ENCODE measurements at regions not wholly inside any gene's neighbourhood (a gene's known extent, or its start where the extent isn't known, plus 50 kb on each side); places are given as distances from the start of the nearest gene placed in this dataset.

DNA sequence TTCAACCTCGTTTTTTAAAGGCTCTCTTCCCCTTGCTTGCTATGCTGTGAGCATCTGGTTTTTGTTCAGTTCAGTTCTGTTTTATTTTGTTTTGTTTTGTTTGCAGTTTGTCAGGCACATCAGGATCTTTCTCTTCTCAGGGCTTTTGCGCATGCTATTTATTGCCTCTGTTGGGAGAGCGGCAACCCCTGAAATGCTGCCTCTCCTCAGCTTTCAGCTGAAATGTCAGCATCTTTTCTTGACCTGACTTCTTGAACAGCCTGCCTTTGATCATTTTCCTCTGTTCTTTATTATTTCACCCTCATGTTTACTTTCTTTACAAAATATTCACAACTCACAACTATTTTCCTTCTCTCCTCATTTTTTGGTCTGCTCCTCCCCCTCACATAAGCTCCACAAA lies 50.4 kb upstream of the RC3H1 start:
- no peaks in the 10 kb centered on the region for H3K27me3 ChIP-seq (ENCODE audit: low read depth)
- intact Hi-C loops (cut with micrococcal nuclease) = loop anchor here (10.0 kb wide), 1 partner anchor 88 kb away; no protein-coding TSS in a partner anchor
- no peak overlapping the region for H3K27ac ChIP-seq (replicated peaks)
- no peak for DNase-seq
- no peaks in the 10 kb centered on the region for H3K4me1 ChIP-seq
- H3K9me3 ChIP-seq (replicated peaks) = no peaks in the 10 kb centered on the region
- TF ChIP-seq, protein P1, sequence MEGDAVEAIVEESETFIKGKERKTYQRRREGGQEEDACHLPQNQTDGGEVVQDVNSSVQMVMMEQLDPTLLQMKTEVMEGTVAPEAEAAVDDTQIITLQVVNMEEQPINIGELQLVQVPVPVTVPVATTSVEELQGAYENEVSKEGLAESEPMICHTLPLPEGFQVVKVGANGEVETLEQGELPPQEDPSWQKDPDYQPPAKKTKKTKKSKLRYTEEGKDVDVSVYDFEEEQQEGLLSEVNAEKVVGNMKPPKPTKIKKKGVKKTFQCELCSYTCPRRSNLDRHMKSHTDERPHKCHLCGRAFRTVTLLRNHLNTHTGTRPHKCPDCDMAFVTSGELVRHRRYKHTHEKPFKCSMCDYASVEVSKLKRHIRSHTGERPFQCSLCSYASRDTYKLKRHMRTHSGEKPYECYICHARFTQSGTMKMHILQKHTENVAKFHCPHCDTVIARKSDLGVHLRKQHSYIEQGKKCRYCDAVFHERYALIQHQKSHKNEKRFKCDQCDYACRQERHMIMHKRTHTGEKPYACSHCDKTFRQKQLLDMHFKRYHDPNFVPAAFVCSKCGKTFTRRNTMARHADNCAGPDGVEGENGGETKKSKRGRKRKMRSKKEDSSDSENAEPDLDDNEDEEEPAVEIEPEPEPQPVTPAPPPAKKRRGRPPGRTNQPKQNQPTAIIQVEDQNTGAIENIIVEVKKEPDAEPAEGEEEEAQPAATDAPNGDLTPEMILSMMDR (IDR thresholded peaks at IDR 0.05; ENCODE audit: borderline replicate concordance) = no peak
- no peak overlapping the region for H3K4me3 ChIP-seq
- no peaks in the 10 kb centered on the region for H3K36me3 ChIP-seq

Measured in left ventricle myocardium inferior (tissue), 1 donor.